ENCODE measurements at regions not wholly inside any gene's neighbourhood (a gene's known extent, or its start where the extent isn't known, plus 50 kb on each side); places are given as distances from the start of the nearest gene placed in this dataset.

DNA sequence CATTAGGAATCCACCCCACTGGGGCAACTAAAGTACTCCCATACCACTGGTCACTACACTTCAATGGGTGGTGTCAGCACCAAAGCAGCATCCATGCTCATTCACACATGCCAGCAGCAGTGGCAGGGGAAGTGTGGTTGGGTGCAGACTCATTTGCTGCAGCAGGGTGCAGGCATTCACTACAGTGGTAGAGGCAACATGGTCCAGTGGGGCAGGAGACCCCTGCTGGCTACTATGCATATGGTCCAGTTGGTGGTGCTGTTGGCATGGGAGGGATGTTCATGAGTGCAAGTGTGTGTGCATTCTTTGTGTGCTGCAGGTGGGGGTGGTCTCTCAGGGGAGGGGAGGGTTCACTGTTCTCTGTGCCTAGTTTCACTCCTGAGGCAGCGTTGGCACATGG, 908.4 kb upstream of the NOVA1 start:
- H3K4me1 Mint-ChIP-seq (ENCODE audit: low read depth), result no peaks in the 10 kb centered on the region
- H3K9me3 Mint-ChIP-seq, result peaks cover 66% of the 10 kb centered on the region
- H3K4me3 Mint-ChIP-seq, result no peak overlapping the region

GRCh38 chr14:27528328-27528727, 930.5 kb upstream of the NOVA1 start:
- Mint-ChIP-seq H3K4me1 (ENCODE audit: low read depth) (no peaks in the 10 kb centered on the region), H3K27ac (no peak overlapping the region)
- no peak for DNase-seq (ENCODE audit: low spot score)

More for the DNA sequence above, 908.4 kb upstream of the NOVA1 start:
- Mint-ChIP-seq H3K27ac (no peak overlapping the region), H3K36me3 (ENCODE audit: low read depth) (no peaks in the 10 kb centered on the region), H3K27me3 (ENCODE audit: low read depth) (no peaks in the 10 kb centered on the region)
- DNase-seq (ENCODE audit: low spot score), result no peak

GRCh38 chr14:27536748-27537147, 938.9 kb upstream of the NOVA1 start:
- Mint-ChIP-seq H3K9me3 (peaks cover 49% of the 10 kb centered on the region), H3K4me1 (ENCODE audit: low read depth) (no peaks in the 10 kb centered on the region), H3K4me3 (no peak overlapping the region), H3K27ac (no peak overlapping the region), H3K36me3 (ENCODE audit: low read depth) (no peaks in the 10 kb centered on the region), H3K27me3 (ENCODE audit: low read depth) (no peaks in the 10 kb centered on the region)
- no peak for DNase-seq (ENCODE audit: low spot score)

More at GRCh38 chr14:27528328-27528727, 930.5 kb upstream of the NOVA1 start:
- Mint-ChIP-seq H3K27me3 (ENCODE audit: low read depth) (no peaks in the 10 kb centered on the region), H3K36me3 (ENCODE audit: low read depth) (no peaks in the 10 kb centered on the region), H3K9me3 (peaks cover 47% of the 10 kb centered on the region), H3K4me3 (no peak overlapping the region)

DNA sequence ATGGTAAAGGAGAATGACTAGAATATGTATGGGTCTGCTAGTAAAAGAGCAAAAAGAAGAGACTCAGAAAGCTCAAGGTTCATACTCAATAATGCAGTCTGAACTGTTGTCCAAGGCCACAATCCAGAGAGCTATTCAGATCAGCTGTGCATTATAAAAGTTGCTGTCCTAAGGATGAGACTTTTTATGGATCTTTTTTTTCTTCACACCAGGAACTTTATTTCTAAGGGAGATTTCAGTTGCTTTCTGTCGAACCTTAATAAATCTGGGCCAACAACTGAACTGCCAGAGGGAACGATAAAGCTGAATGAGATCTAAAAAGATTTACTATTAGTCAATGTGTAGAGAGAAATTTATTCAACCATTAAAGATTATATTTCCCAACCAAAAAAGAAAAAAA, 948.3 kb upstream of the NOVA1 start:
- no peaks in the 10 kb centered on the region for H3K4me1 Mint-ChIP-seq (ENCODE audit: low read depth)
- H3K36me3 Mint-ChIP-seq (ENCODE audit: low read depth), result no peaks in the 10 kb centered on the region
- DNase-seq (ENCODE audit: low spot score), result no peak
- no peak overlapping the region for H3K27ac Mint-ChIP-seq
- peaks cover 46% of the 10 kb centered on the region for H3K9me3 Mint-ChIP-seq
- no peak overlapping the region for H3K4me3 Mint-ChIP-seq
- no peaks in the 10 kb centered on the region for H3K27me3 Mint-ChIP-seq (ENCODE audit: low read depth)

- no peak overlapping the region for H3K4me3 Mint-ChIP-seq
- no peak for DNase-seq (ENCODE audit: low spot score)
- peaks cover 50% of the 10 kb centered on the region for H3K9me3 Mint-ChIP-seq
- H3K36me3 Mint-ChIP-seq (ENCODE audit: low read depth), result no peaks in the 10 kb centered on the region
- H3K27me3 Mint-ChIP-seq (ENCODE audit: low read depth), result no peaks in the 10 kb centered on the region
- H3K4me1 Mint-ChIP-seq (ENCODE audit: low read depth), result no peaks in the 10 kb centered on the region
- no peak overlapping the region for H3K27ac Mint-ChIP-seq
Measured at GRCh38 chr14:27553790-27554189, 956.0 kb upstream of the NOVA1 start.

- Mint-ChIP-seq H3K27ac (no peak overlapping the region), H3K9me3 (peaks cover 45% of the 10 kb centered on the region), H3K4me1 (ENCODE audit: low read depth) (no peaks in the 10 kb centered on the region), H3K27me3 (ENCODE audit: low read depth) (no peaks in the 10 kb centered on the region), H3K4me3 (no peak overlapping the region), H3K36me3 (ENCODE audit: low read depth) (no peaks in the 10 kb centered on the region)
- no peak for DNase-seq (ENCODE audit: low spot score)
Measured at GRCh38 chr14:27557445-27557844, 959.6 kb upstream of the NOVA1 start.

DNA sequence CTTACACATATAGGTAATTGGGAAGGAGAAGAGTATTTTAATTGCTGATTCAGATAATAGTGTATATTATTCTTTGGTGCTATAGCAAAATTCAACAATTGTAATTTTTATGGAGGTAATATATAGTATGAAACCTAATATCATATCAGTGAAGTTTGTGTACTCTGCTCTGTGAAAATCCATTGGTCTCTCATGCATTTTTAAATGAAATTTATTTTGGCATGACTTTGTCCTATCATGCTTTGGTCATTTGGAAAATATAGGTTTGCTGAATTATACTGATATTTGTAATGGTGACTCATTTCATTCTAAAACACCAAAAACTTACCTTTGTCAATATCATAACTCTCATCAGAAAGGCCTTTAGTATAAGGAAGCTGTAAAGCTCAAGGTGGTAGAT, 962.0 kb upstream of the NOVA1 start:
- no peak overlapping the region for H3K27ac Mint-ChIP-seq
- no peaks in the 10 kb centered on the region for H3K4me1 Mint-ChIP-seq (ENCODE audit: low read depth)
- H3K4me3 Mint-ChIP-seq, result no peak overlapping the region
- H3K27me3 Mint-ChIP-seq (ENCODE audit: low read depth), result no peaks in the 10 kb centered on the region
- H3K36me3 Mint-ChIP-seq (ENCODE audit: low read depth), result no peaks in the 10 kb centered on the region
- H3K9me3 Mint-ChIP-seq, result peaks cover 54% of the 10 kb centered on the region
- DNase-seq (ENCODE audit: low spot score), result no peak

GRCh38 chr14:27566843-27567382, 969.1 kb upstream of the NOVA1 start:
- DNase-seq (ENCODE audit: low spot score), result no peak
- H3K4me1 Mint-ChIP-seq (ENCODE audit: low read depth), result no peaks in the 10 kb centered on the region
- no peak overlapping the region for H3K27ac Mint-ChIP-seq
- H3K9me3 Mint-ChIP-seq, result peaks cover 51% of the 10 kb centered on the region
- no peaks in the 10 kb centered on the region for H3K27me3 Mint-ChIP-seq (ENCODE audit: low read depth)
- H3K4me3 Mint-ChIP-seq, result no peak overlapping the region
- no peaks in the 10 kb centered on the region for H3K36me3 Mint-ChIP-seq (ENCODE audit: low read depth)

DNA sequence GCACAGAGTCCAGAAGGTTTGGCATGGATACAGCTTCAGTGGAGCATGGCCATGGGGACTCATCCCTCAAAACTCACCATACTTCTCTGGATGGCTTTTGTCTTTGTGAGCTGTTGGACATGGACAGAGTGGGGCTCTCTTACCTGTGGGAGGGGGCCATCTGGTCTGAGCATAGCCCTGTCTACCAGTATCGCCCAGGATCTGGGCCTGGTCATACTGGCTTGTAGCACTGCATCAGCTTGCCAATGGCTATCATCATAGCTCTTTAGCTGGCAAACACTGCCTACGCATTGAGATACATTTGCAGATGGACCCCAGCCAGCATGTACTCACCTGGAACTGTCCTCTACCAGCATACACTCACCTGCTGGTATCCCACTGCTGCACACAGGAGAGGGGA, 975.2 kb upstream of the NOVA1 start:
- Mint-ChIP-seq H3K36me3 (ENCODE audit: low read depth) (no peaks in the 10 kb centered on the region), H3K27ac (no peak overlapping the region), H3K27me3 (ENCODE audit: low read depth) (no peaks in the 10 kb centered on the region), H3K4me1 (ENCODE audit: low read depth) (no peaks in the 10 kb centered on the region), H3K9me3 (peaks cover 60% of the 10 kb centered on the region), H3K4me3 (no peak overlapping the region)
- DNase-seq (ENCODE audit: low spot score), result no peak

GRCh38 chr14:27587103-27587502, 989.3 kb upstream of the NOVA1 start:
- H3K27me3 Mint-ChIP-seq (ENCODE audit: low read depth), result no peaks in the 10 kb centered on the region
- no peak for DNase-seq (ENCODE audit: low spot score)
- H3K36me3 Mint-ChIP-seq (ENCODE audit: low read depth), result no peaks in the 10 kb centered on the region
- no peak overlapping the region for H3K27ac Mint-ChIP-seq
- H3K4me1 Mint-ChIP-seq (ENCODE audit: low read depth), result no peaks in the 10 kb centered on the region
- peaks cover 46% of the 10 kb centered on the region for H3K9me3 Mint-ChIP-seq
- H3K4me3 Mint-ChIP-seq, result no peak overlapping the region

DNA sequence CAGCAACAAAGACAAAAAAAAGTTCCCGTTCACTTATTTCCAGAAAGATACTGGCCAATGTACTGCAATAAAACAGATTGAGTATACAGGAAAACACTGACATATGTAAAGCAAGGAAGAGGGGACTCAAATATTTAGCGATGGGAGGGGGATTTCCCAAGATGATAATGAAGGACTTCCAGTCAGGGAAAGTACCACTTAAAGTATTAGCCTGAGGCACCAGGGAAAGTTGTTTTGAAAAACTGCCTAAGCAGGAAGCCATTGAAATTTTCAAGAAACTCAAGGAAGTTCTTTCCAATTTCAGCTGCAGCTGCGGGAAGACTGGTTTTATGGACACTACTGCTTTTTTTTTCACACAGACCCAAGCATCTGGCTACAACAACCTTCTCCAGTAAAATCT, 1007.4 kb upstream of the NOVA1 start:
- H3K4me1 Mint-ChIP-seq (ENCODE audit: low read depth), result no peaks in the 10 kb centered on the region
- no peak for DNase-seq (ENCODE audit: low spot score)
- H3K4me3 Mint-ChIP-seq, result no peak overlapping the region
- no peaks in the 10 kb centered on the region for H3K36me3 Mint-ChIP-seq (ENCODE audit: low read depth)
- no peak overlapping the region for H3K27ac Mint-ChIP-seq
- H3K27me3 Mint-ChIP-seq (ENCODE audit: low read depth), result no peaks in the 10 kb centered on the region
- H3K9me3 Mint-ChIP-seq, result peaks cover 29% of the 10 kb centered on the region

DNA sequence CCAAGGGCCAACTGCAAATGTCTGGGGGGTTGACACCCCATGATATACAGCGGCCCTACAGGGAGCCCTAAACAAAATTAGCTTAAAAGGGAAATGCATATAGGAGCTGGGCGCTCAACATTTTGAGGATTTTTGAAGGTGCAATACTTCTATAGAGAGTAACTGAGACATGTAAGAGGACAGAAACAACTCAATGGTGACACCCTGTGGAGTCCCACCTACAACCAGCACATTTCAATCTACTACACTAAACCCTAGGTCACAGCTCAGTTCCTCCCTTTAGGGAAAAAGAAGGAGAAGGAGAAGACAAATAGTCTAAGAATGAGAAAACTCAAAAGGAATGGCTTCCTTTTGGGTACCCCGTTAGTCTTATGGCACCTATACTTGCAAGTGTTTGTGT, 1010.5 kb upstream of the NOVA1 start:
- peaks cover 31% of the 10 kb centered on the region for H3K9me3 Mint-ChIP-seq

DNA sequence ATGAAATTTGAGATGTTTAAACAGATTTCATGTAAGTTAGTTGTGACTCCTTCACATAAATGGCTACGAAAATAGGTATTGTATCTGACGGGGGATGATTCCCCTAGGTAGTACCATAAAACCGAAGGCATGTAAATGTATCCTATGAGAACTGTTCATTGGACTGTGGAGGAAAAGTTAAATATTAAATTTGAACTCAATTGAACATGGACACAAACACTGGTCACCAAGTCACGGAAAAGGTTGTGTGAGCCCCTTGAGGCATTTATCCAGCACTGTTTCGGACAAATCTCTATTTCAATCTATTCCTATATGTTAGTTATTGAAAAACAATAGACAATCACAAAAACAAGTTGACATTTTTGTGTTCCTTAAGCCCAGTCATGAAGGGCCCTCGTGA, 1014.3 kb upstream of the NOVA1 start:
- Mint-ChIP-seq H3K9me3 (peaks cover 24% of the 10 kb centered on the region), H3K27ac (no peak overlapping the region), H3K4me1 (ENCODE audit: low read depth) (no peaks in the 10 kb centered on the region), H3K27me3 (ENCODE audit: low read depth) (no peaks in the 10 kb centered on the region), H3K36me3 (ENCODE audit: low read depth) (no peaks in the 10 kb centered on the region), H3K4me3 (no peak overlapping the region)
- DNase-seq (ENCODE audit: low spot score), result no peak

More for the DNA sequence above, 1010.5 kb upstream of the NOVA1 start:
- Mint-ChIP-seq H3K4me3 (no peak overlapping the region), H3K4me1 (ENCODE audit: low read depth) (no peaks in the 10 kb centered on the region), H3K27me3 (ENCODE audit: low read depth) (no peaks in the 10 kb centered on the region), H3K27ac (no peak overlapping the region), H3K36me3 (ENCODE audit: low read depth) (no peaks in the 10 kb centered on the region)
- no peak for DNase-seq (ENCODE audit: low spot score)

- H3K4me3 Mint-ChIP-seq, result no peak overlapping the region
- no peak overlapping the region for H3K27ac Mint-ChIP-seq
- no peaks in the 10 kb centered on the region for H3K27me3 Mint-ChIP-seq (ENCODE audit: low read depth)
- peaks cover 25% of the 10 kb centered on the region for H3K9me3 Mint-ChIP-seq
- H3K36me3 Mint-ChIP-seq (ENCODE audit: low read depth), result no peaks in the 10 kb centered on the region
- DNase-seq (ENCODE audit: low spot score), result no peak
- H3K4me1 Mint-ChIP-seq (ENCODE audit: low read depth), result no peaks in the 10 kb centered on the region
Measured at GRCh38 chr14:27613102-27613501, 1015.3 kb upstream of the NOVA1 start.

GRCh38 chr14:27623782-27624181, 1025.9 kb upstream of the NOVA1 start:
- Mint-ChIP-seq H3K27me3 (ENCODE audit: low read depth) (no peaks in the 10 kb centered on the region), H3K36me3 (ENCODE audit: low read depth) (no peaks in the 10 kb centered on the region), H3K4me1 (ENCODE audit: low read depth) (no peaks in the 10 kb centered on the region), H3K9me3 (peaks cover 52% of the 10 kb centered on the region), H3K4me3 (no peak overlapping the region), H3K27ac (no peak overlapping the region)
- DNase-seq (ENCODE audit: low spot score), result no peak
